Epithelial cell of proximal tubule (primary cell): ENCODE measurements at regions not wholly inside any gene's neighbourhood (a gene's known extent, or its start where the extent isn't known, plus 50 kb on each side); places are given as distances from the start of the nearest gene placed in this dataset.
"Not testable (repeated sequence)": the region's sequence is repeated elsewhere in the genome, so short reads cannot be mapped to it uniquely, and the experiment has no call there.

Experiments
- DNase-seq: peaks from one replicate; pipeline ENCODE4 v3.0.0-alpha.2; 2011; ENCODE audit warnings: low read depth
- H3K4me3 ChIP-seq: 2 replicates; pipeline ENCODE4 v1.5.1; 2011; ENCODE audit warnings: low read depth, mild to moderate bottlenecking, low read length
- CTCF ChIP-seq: conservative IDR thresholded peaks from 2 replicates; pipeline ENCODE4 v1.5.1; 2012; ENCODE audit warnings: low read depth, mild to moderate bottlenecking, low read length

GRCh38 chr2:89325894-89326293 is 634.4 kb downstream of the RPIA start:
- DNase-seq, H3K4me3 ChIP-seq: not testable (repeated sequence)

- TF ChIP-seq CTCF = peak; percentile 19
- not testable (repeated sequence) for H3K4me3 ChIP-seq, DNase-seq
Measured at GRCh38 chr2:89326455-89326854, 635.0 kb downstream of the RPIA start.

- H3K4me3 ChIP-seq, DNase-seq: not testable (repeated sequence)
Measured at GRCh38 chr2:89328790-89329189, 637.3 kb downstream of the RPIA start.
